ENCODE measurements at regions not wholly inside any gene's neighbourhood (a gene's known extent, or its start where the extent isn't known, plus 50 kb on each side); places are given as distances from the start of the nearest gene placed in this dataset.

DNA sequence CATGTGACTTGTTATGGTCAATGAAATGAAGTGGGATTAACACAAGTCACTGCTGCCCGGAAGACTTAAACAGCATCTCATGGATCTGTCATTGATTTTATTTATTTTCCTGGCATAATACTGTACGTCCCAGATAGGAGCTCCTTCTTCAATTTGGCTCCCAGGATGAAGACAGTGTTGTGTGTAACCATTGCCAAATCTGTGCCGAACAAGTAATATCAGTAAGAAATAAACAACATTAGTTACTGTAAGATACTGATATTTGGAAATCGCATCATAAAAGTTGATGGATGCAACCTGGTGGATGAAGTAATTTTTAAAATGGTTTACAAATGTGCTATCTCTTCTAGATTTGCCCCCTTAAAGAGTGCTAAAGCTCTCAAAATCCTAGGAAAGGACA lies 419.0 kb upstream of the MMADHC start:
- TF ChIP-seq, protein P1, sequence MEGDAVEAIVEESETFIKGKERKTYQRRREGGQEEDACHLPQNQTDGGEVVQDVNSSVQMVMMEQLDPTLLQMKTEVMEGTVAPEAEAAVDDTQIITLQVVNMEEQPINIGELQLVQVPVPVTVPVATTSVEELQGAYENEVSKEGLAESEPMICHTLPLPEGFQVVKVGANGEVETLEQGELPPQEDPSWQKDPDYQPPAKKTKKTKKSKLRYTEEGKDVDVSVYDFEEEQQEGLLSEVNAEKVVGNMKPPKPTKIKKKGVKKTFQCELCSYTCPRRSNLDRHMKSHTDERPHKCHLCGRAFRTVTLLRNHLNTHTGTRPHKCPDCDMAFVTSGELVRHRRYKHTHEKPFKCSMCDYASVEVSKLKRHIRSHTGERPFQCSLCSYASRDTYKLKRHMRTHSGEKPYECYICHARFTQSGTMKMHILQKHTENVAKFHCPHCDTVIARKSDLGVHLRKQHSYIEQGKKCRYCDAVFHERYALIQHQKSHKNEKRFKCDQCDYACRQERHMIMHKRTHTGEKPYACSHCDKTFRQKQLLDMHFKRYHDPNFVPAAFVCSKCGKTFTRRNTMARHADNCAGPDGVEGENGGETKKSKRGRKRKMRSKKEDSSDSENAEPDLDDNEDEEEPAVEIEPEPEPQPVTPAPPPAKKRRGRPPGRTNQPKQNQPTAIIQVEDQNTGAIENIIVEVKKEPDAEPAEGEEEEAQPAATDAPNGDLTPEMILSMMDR (conservative IDR thresholded peaks at IDR 0.05 in 1 of 2, IDR thresholded peaks at IDR 0.05 in 1 of 2; ENCODE audit: low read depth in 1 of 2, low read length in 2 of 2), result no peak
- no peak for TF ChIP-seq EZH2 (IDR thresholded peaks at IDR 0.05; ENCODE audit: low read length, missing control alignments)

All from fibroblast of lung (primary cell).